GM23248 (cell line): ENCODE measurements at regions not wholly inside any gene's neighbourhood (a gene's known extent, or its start where the extent isn't known, plus 50 kb on each side); places are given as distances from the start of the nearest gene placed in this dataset.

Source experiments
- DNase-seq: peaks from one replicate; pipeline ENCODE4 v3.0.0-alpha.2; 2015
- H2AFZ ChIP-seq: fragments of 200-600 bp; sonication (generic); 2 replicates; pipeline ENCODE4 v1.6.1; 2016; ENCODE audit warnings: antibody characterized with exemption
- H3F3A ChIP-seq: fragments of 200-600 bp; sonication (generic); 2 replicates; pipeline ENCODE4 v1.6.1; 2016; ENCODE audit warnings: mild to moderate bottlenecking, antibody characterized with exemption, mixed run types; ENCODE audit not compliant: insufficient read depth
- H3K27ac ChIP-seq: fragments of 200-600 bp; sonication (generic); 2 replicates; pipeline ENCODE4 v1.5.1; 2016; ENCODE audit warnings: mild to moderate bottlenecking
- H3K27me3 ChIP-seq: fragments of 200-600 bp; sonication (generic); replicated peaks from 2 replicates; pipeline ENCODE4 v1.6.1; 2016; ENCODE audit warnings: mild to moderate bottlenecking; ENCODE audit not compliant: insufficient read depth
- H3K36me3 ChIP-seq: fragments of 200-600 bp; sonication (generic); 2 replicates; pipeline ENCODE4 v1.6.1; 2016; ENCODE audit warnings: low read depth, mild to moderate bottlenecking
- H3K4me1 ChIP-seq: fragments of 200-600 bp; sonication (generic); 2 replicates; pipeline ENCODE4 v1.6.1; 2016; ENCODE audit warnings: mild to moderate bottlenecking; ENCODE audit not compliant: insufficient read depth
- H3K4me2 ChIP-seq: fragments of 200-600 bp; sonication (generic); one replicate; pipeline ENCODE4 v1.6.1; 2016; ENCODE audit warnings: mild to moderate bottlenecking; ENCODE audit not compliant: unreplicated experiment
- H3K4me3 ChIP-seq: fragments of 200-600 bp; sonication (generic); 2 replicates; pipeline ENCODE4 v1.5.1; 2016; ENCODE audit warnings: mild to moderate bottlenecking
- H3K79me2 ChIP-seq: fragments of 200-600 bp; sonication (generic); 2 replicates; pipeline ENCODE4 v1.6.1; 2016; ENCODE audit warnings: mild to moderate bottlenecking; ENCODE audit not compliant: insufficient read depth
- H3K9ac ChIP-seq: fragments of 200-600 bp; sonication (generic); 2 replicates; pipeline ENCODE4 v1.6.1; 2016; ENCODE audit warnings: mild to moderate bottlenecking
- H3K9me2 ChIP-seq: fragments of 200-600 bp; sonication (generic); 2 replicates; pipeline ENCODE4 v1.6.1; 2016; ENCODE audit warnings: mixed run types, mild to moderate bottlenecking, moderate library complexity; ENCODE audit not compliant: insufficient read depth
- H3K9me3 ChIP-seq: fragments of 200-600 bp; sonication (generic); one replicate; pipeline ENCODE4 v1.6.1; 2017; ENCODE audit warnings: low read depth
- H4K20me1 ChIP-seq: fragments of 200-600 bp; sonication (generic); 2 replicates; pipeline ENCODE4 v1.6.0; 2016; ENCODE audit not compliant: insufficient read depth
- EZH2 ChIP-seq: fragments of 200-600 bp; sonication (generic); IDR thresholded peaks from 2 replicates; pipeline ENCODE4 v1.6.1; 2018; ENCODE audit warnings: antibody characterized with exemption, mild to moderate bottlenecking; ENCODE audit not compliant: insufficient read depth, poor library complexity, severe bottlenecking
- EZH2phosphoT487 ChIP-seq: fragments of 200-600 bp; sonication (generic); IDR thresholded peaks from 2 replicates; pipeline ENCODE4 v1.6.1; 2018; ENCODE audit warnings: antibody characterized with exemption, moderate library complexity, mild to moderate bottlenecking, low read depth; ENCODE audit not compliant: insufficient read depth
- WGBS, 2 experiments: methylation state at CpG; one replicate each; pipeline ENCODE4 v1.1.6; 2015 to 2017; ENCODE audit warnings: low lambda C conversion rate in 2 of 2, low coverage in 1 of 2; ENCODE audit errors: missing lambda C conversion rate in 2 of 2; 5-methylcytosine and 5-hydroxymethylcytosine counted together
- in situ Hi-C: fragments of 300-500 bp; cut with MboI; formaldehyde crosslinking; loops from 2 replicates; pipeline ENCODE4 v1.15.0; 2020

GRCh38 chr7:1312136-1313070, 79.7 kb downstream of the UNCX start:
- Histone ChIP-seq H3K9me3 (no peaks in the 10 kb centered on the region), H3K4me2 (no peak overlapping the region), H3K4me3 (no peak overlapping the region), H3K27ac (no peak overlapping the region), H3K4me1 (no peaks in the 10 kb centered on the region), H3F3A (no peaks in the 10 kb centered on the region), H3K9ac (no peak overlapping the region), H4K20me1 (no peaks in the 10 kb centered on the region), H3K79me2 (no peaks in the 10 kb centered on the region), H3K9me2 (no peaks in the 10 kb centered on the region), H3K27me3 (no peaks in the 10 kb centered on the region; the same call in 1 of the 2 replicates), H3K36me3 (no peaks in the 10 kb centered on the region), H2AFZ (no peak overlapping the region)
- DNase-seq: no peak
- in situ Hi-C loops: no loop called here
- 57 to 61% methylated on average over 28 to 30 of the region's 30 CpGs for WGBS, 2 experiments
- TF ChIP-seq EZH2: no peak
- TF ChIP-seq EZH2phosphoT487: no peak

DNA sequence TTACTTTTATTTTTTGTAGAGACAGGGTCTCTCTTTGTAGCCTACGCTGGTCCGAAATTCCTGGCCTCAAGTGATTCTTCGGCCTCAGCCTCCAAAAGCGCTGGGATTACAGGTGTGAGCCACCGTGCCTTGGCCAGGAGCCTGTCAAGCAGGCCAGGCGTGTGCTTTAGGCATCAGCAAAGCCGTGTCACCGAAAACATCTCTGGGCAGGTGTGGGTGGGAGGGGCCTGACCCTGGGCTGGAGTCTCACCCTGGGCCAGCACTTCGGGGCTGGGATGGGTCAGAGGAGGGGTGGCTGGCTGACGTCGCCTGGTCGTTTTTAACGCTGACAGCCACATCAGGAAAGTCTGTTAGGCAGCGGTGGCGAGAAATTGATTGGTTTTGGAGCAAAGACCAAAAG, 80.9 kb downstream of the UNCX start:
- no peak overlapping the region for H3K4me2 ChIP-seq
- 50 to 56% methylated on average over 14 to 15 of the region's 15 CpGs for WGBS, 2 experiments
- H3K4me3 ChIP-seq: no peak overlapping the region
- no peaks in the 10 kb centered on the region for H3K79me2 ChIP-seq
- H3K9me2 ChIP-seq: no peaks in the 10 kb centered on the region
- no peak overlapping the region for H2AFZ ChIP-seq
- no peak overlapping the region for H3K9ac ChIP-seq
- in situ Hi-C loops: no loop called here
- H3K9me3 ChIP-seq: no peaks in the 10 kb centered on the region
- H3K27ac ChIP-seq: no peak overlapping the region
- TF ChIP-seq EZH2phosphoT487 (no peak), EZH2 (no peak)
- no peak for DNase-seq
- H3K4me1 ChIP-seq: no peaks in the 10 kb centered on the region
- no peaks in the 10 kb centered on the region; the same call in 1 of the 2 replicates for H3K27me3 ChIP-seq
- H3K36me3 ChIP-seq: no peaks in the 10 kb centered on the region
- no peaks in the 10 kb centered on the region for H3F3A ChIP-seq
- H4K20me1 ChIP-seq: no peaks in the 10 kb centered on the region

- Histone ChIP-seq H3F3A (no peaks in the 10 kb centered on the region), H3K36me3 (no peaks in the 10 kb centered on the region), H3K9me2 (no peaks in the 10 kb centered on the region), H3K27me3 (no peaks in the 10 kb centered on the region; the same call in 1 of the 2 replicates), H3K27ac (no peak overlapping the region), H3K4me3 (no peak overlapping the region), H3K9me3 (no peaks in the 10 kb centered on the region), H3K79me2 (no peaks in the 10 kb centered on the region), H3K4me2 (no peak overlapping the region), H4K20me1 (no peaks in the 10 kb centered on the region), H3K9ac (no peak overlapping the region), H2AFZ (no peak overlapping the region), H3K4me1 (no peaks in the 10 kb centered on the region)
- TF ChIP-seq EZH2: no peak
- TF ChIP-seq EZH2phosphoT487: no peak
- no peak for DNase-seq
- 52 to 54% methylated on average over 28 of the region's 28 CpGs for WGBS, 2 experiments
- in situ Hi-C loops: no loop called here
Measured at GRCh38 chr7:1314021-1314907, 81.6 kb downstream of the UNCX start.

DNA sequence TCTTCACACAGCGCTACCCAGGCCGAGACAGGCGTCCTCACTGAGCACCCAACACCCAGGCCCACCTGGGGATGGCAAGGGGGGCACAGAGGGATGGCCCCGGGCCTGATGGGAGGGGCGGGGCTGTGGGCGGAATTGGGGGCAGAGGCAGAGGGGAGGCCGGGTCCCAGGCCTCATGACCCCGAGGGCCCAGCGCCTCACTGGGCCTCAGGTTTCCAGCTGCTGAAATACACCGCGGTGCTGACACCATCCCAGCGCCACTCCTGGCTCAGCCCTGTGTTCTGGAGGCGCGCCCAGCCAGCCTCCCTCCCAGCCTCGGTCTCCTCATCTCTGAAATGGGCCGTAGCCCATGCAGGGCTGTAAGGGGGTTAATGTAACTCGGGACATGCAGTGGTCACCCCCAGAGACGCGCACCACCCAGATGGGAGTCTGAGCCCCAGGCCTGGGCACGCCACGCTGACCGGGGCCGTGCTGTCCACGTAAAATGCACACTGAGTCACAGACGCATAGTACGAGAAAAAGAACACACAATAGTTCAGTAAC, 82.3 kb downstream of the UNCX start:
- no peak for TF ChIP-seq EZH2phosphoT487
- TF ChIP-seq EZH2: no peak
- H3K27me3 ChIP-seq: no peaks in the 10 kb centered on the region; the same call in 1 of the 2 replicates
- no peak overlapping the region for H3K4me3 ChIP-seq
- H3K36me3 ChIP-seq: no peaks in the 10 kb centered on the region
- H3K27ac ChIP-seq: no peak overlapping the region
- DNase-seq: no peak
- in situ Hi-C loops: no loop called here
- H3K4me2 ChIP-seq: no peak overlapping the region
- no peaks in the 10 kb centered on the region for H3F3A ChIP-seq
- no peak overlapping the region for H3K9ac ChIP-seq
- 60 to 63% methylated on average over 20 to 26 of the region's 26 CpGs for WGBS, 2 experiments
- H3K9me3 ChIP-seq: no peaks in the 10 kb centered on the region
- H3K79me2 ChIP-seq: no peaks in the 10 kb centered on the region
- H3K9me2 ChIP-seq: no peaks in the 10 kb centered on the region
- H4K20me1 ChIP-seq: no peaks in the 10 kb centered on the region
- no peak overlapping the region for H2AFZ ChIP-seq
- H3K4me1 ChIP-seq: no peaks in the 10 kb centered on the region
